ENCODE measurements at regions not wholly inside any gene's neighbourhood (a gene's known extent, or its start where the extent isn't known, plus 50 kb on each side); places are given as distances from the start of the nearest gene placed in this dataset.
"Not testable (repeated sequence)": the region's sequence is repeated elsewhere in the genome, so short reads cannot be mapped to it uniquely, and the experiment has no call there.

- Histone ChIP-seq H3K27ac (no peak overlapping the region), H3K36me3 (no peaks in the 10 kb centered on the region), H3K27me3 (no peaks in the 10 kb centered on the region), H3K4me3 (no peak overlapping the region), H3K4me1 (no peaks in the 10 kb centered on the region), H3K9me3 (peaks cover 5 to 9% (median 8%) of the 10 kb centered on the region in 4 donors)
- ATAC-seq (ENCODE audit: low FRiP score in 2 of 2) (no peak), DNase-seq (no peak)
- 87 to 88% methylated on average over 17 of the region's 17 CpGs for WGBS, 2 donors
- no peak for TF ChIP-seq POLR2AphosphoS5 (IDR thresholded peaks at IDR 0.05)
- TF ChIP-seq EP300 (IDR thresholded peaks at IDR 0.05), result no peak
- TF ChIP-seq, protein P1, sequence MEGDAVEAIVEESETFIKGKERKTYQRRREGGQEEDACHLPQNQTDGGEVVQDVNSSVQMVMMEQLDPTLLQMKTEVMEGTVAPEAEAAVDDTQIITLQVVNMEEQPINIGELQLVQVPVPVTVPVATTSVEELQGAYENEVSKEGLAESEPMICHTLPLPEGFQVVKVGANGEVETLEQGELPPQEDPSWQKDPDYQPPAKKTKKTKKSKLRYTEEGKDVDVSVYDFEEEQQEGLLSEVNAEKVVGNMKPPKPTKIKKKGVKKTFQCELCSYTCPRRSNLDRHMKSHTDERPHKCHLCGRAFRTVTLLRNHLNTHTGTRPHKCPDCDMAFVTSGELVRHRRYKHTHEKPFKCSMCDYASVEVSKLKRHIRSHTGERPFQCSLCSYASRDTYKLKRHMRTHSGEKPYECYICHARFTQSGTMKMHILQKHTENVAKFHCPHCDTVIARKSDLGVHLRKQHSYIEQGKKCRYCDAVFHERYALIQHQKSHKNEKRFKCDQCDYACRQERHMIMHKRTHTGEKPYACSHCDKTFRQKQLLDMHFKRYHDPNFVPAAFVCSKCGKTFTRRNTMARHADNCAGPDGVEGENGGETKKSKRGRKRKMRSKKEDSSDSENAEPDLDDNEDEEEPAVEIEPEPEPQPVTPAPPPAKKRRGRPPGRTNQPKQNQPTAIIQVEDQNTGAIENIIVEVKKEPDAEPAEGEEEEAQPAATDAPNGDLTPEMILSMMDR (IDR thresholded peaks at IDR 0.05), result no peak
- no peak for TF ChIP-seq POLR2A (IDR thresholded peaks at IDR 0.05)
Observed at GRCh38 chr1:10950316-10951172, 61.9 kb upstream of the TARDBP start.

DNA sequence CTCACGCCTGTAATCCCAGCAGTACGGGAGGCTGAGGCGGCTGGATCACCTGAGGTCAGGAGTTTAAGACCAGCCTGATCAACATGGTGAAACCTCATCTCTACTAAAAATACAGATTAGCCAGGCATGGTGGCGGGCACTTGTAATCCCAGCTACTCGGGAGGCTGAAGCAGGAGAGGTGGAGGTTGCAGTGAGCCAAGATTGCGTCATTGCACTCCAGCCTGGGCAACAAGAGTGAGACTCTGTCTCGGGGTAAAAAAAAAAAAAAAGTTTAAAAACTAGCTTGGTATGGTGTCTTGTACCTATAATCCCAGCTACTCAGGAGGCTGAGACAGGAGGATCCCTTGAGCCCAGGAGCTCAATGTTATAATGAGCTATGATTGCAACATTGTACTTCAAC lies 61.2 kb upstream of the TARDBP start:
- DNase-seq, result not testable (repeated sequence)

DNA sequence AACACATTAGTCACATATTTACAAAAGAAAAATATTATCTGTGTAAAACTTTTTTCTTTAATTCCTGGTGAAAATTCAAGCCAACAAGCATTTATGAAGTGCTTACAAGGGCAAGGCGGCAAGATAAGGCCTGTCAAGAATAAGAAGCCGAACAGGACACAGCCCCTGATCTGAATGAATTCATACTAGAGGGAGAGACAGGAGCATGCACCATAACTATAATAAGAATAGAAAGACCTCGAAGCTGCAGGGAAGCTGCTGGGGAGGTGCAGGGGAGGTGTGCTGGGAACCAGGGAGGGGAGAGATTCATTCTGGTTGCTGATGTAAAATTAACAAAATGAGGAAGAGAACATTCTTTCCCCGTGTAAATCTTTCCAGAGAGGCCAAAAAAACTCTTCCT lies 60.5 kb upstream of the TARDBP start:
- Histone ChIP-seq H3K27me3 (no peaks in the 10 kb centered on the region), H3K4me3 (no peak overlapping the region), H3K9me3 (peaks cover 5 to 9% (median 8%) of the 10 kb centered on the region in 4 donors), H3K4me1 (no peaks in the 10 kb centered on the region), H3K36me3 (no peaks in the 10 kb centered on the region), H3K27ac (no peak overlapping the region)
- DNase-seq, result no peak
- no peak for ATAC-seq (ENCODE audit: low FRiP score in 2 of 2)
- no peak for TF ChIP-seq EP300 (IDR thresholded peaks at IDR 0.05)
- TF ChIP-seq, protein P1 (IDR thresholded peaks at IDR 0.05), result no peak
- WGBS, 2 donors, result 42 to 47% methylated on average over 4 of the region's 4 CpGs

More for the DNA sequence above, 61.2 kb upstream of the TARDBP start:
- ATAC-seq (ENCODE audit: low FRiP score in 2 of 2); H3K27me3 ChIP-seq; H3K9me3 ChIP-seq; H3K4me1 ChIP-seq; H3K27ac ChIP-seq; H3K36me3 ChIP-seq; H3K4me3 ChIP-seq: not testable (repeated sequence)
- WGBS, 2 donors, result 87 to 96% methylated on average over 7 of the region's 7 CpGs

DNA sequence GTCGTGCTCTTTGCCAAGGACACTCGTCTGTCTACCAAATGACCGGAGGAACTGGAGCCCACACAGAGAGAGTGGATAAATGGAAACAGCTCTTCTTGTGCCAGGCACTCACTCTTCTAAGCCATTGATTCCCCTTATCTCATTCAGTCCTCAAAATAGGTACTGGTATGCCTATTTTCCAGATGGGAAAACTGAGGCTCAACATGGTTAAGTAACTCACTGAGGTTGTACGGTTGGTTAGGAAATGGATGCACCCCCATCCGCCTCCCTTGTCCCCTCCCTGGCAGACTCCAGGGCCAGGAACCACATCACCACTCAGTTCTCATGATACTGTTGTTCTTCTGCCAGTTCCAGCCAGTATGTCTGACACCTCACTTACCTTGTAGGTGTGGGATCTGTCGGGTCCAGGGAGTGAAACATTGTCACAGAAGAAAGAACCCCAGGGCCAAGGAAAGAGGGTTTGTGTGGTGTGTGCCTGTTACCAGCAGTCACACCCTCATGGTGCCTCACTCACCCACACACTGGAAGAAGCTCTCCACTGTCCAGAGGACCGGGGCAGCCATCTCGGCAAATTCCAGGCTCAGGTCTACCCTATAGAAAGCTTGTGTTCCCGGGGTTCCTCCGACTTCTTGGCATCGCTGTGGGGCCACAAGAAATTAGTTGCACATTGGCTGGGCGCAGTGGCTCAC lies 58.8 kb upstream of the TARDBP start:
- TF ChIP-seq POLR2A (IDR thresholded peaks at IDR 0.05), result no peak
- no peak for TF ChIP-seq EP300 (IDR thresholded peaks at IDR 0.05)
- TF ChIP-seq, protein P1 (IDR thresholded peaks at IDR 0.05), result no peak
- TF ChIP-seq POLR2AphosphoS5 (IDR thresholded peaks at IDR 0.05), result no peak
- H3K9me3 ChIP-seq, result peaks cover 5 to 9% (median 8%) of the 10 kb centered on the region in 4 donors
- WGBS, 2 donors, result 95 to 96% methylated on average over 10 to 12 of the region's 12 CpGs
- no peak for DNase-seq
- H3K4me3 ChIP-seq, result no peak overlapping the region
- no peaks in the 10 kb centered on the region for H3K4me1 ChIP-seq
- no peaks in the 10 kb centered on the region for H3K27me3 ChIP-seq
- ATAC-seq (ENCODE audit: low FRiP score in 2 of 2), result no peak
- H3K36me3 ChIP-seq, result no peaks in the 10 kb centered on the region
- no peak overlapping the region for H3K27ac ChIP-seq

DNA sequence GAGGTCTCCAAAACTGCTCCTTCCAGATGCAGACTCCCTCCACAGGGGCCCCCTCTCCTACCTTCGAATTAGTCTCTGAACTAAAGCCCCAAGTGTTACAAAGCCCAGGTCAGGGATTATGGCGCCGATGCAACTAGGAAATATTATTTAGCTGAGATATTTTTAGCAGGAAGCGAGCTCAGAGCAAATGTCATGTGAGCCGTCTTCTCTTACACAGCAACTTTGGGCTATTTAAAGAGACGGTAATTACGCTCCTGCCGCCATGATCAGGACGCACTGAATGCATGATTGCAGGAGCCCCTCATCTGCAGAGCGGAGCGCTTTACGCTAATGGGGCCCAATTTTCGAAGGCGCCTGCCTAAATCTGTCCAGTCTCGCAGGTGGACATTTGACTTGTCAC lies 55.3 kb upstream of the TARDBP start:
- 71 to 75% methylated on average over 13 to 15 of the region's 15 CpGs for WGBS, 2 donors
- TF ChIP-seq POLR2A (IDR thresholded peaks at IDR 0.05) (no peak), POLR2AphosphoS5 (IDR thresholded peaks at IDR 0.05) (no peak), EP300 (IDR thresholded peaks at IDR 0.05) (no peak)
- TF ChIP-seq, protein P1 (IDR thresholded peaks at IDR 0.05), result no peak
- peaks cover under 1 to 10% (median 3%) of the 10 kb centered on the region in 4 donors for H3K4me1 ChIP-seq
- H3K4me3 ChIP-seq, result no peak overlapping the region
- peaks cover 5 to 9% (median 8%) of the 10 kb centered on the region in 4 donors for H3K9me3 ChIP-seq
- ATAC-seq (ENCODE audit: low FRiP score in 2 of 2) (no peak), DNase-seq (no peak)
- H3K27me3 ChIP-seq, result no peaks in the 10 kb centered on the region
- H3K36me3 ChIP-seq, result no peaks in the 10 kb centered on the region
- no peak overlapping the region for H3K27ac ChIP-seq
